DND-41 (cell line): ENCODE measurements at regions not wholly inside any gene's neighbourhood (a gene's known extent, or its start where the extent isn't known, plus 50 kb on each side); places are given as distances from the start of the nearest gene placed in this dataset.

Experiments used
- ATAC-seq: fragments of 200-7000 bp; cut with Tn5 transposase; 3 replicates; pipeline ENCODE4 v1.9.1; 2021; ENCODE audit warnings: low read depth; ENCODE audit not compliant: insufficient read depth
- DNase-seq: peaks from one replicate; pipeline ENCODE4 v3.0.0-alpha.2; 2020
- H2AFZ ChIP-seq: 2 replicates; pipeline ENCODE4 v1.6.0; 2012; ENCODE audit warnings: low read depth, low read length
- H3K27ac ChIP-seq: 2 replicates; pipeline ENCODE4 v1.5.1; 2012; ENCODE audit warnings: low read length, inconsistent platforms
- H3K27me3 ChIP-seq: fragments of 200-600 bp; sonication (generic); 2 replicates; pipeline ENCODE4 v1.6.0; 2012; ENCODE audit warnings: low read length, mild to moderate bottlenecking, inconsistent platforms; ENCODE audit not compliant: insufficient read depth, poor library complexity
- H3K36me3 ChIP-seq: 2 replicates; pipeline ENCODE4 v1.5.1; 2012; ENCODE audit warnings: low read length, inconsistent platforms; ENCODE audit not compliant: insufficient read depth
- H3K4me1 ChIP-seq: 2 replicates; pipeline ENCODE4 v1.5.1; 2012; ENCODE audit warnings: mild to moderate bottlenecking, low read length; ENCODE audit not compliant: insufficient read depth
- H3K4me2 ChIP-seq: 2 replicates; pipeline ENCODE4 v1.6.0; 2012; ENCODE audit warnings: mild to moderate bottlenecking, moderate library complexity, low read length, inconsistent platforms; ENCODE audit not compliant: insufficient read depth
- H3K4me3 ChIP-seq, 2 experiments: fragments of 200-600 bp in 1 of 2; shearing (Covaris generic) in 1 of 2; 2 replicates each; pipeline ENCODE4 v1.5.1; 2012 to 2016; ENCODE audit warnings: inconsistent platforms in 2 of 2, low read length in 2 of 2, mild to moderate bottlenecking in 2 of 2, low read depth in 1 of 2, moderate library complexity in 1 of 2
- H3K79me2 ChIP-seq: 2 replicates; pipeline ENCODE4 v1.6.0; 2012; ENCODE audit warnings: low read length, inconsistent platforms; ENCODE audit not compliant: insufficient read depth
- H3K9ac ChIP-seq: 2 replicates; pipeline ENCODE4 v1.6.0; 2012; ENCODE audit warnings: low read depth, mild to moderate bottlenecking, inconsistent platforms, low read length, moderate library complexity
- H3K9me3 ChIP-seq: 2 replicates; pipeline ENCODE4 v1.5.1; 2012; ENCODE audit warnings: low read length, moderate library complexity, mild to moderate bottlenecking, inconsistent platforms; ENCODE audit not compliant: insufficient read depth, severe bottlenecking
- H4K20me1 ChIP-seq: 2 replicates; pipeline ENCODE4 v1.6.0; 2012; ENCODE audit warnings: low read length; ENCODE audit not compliant: insufficient read depth
- CTCF ChIP-seq: IDR thresholded peaks from 2 replicates; pipeline ENCODE4 v1.5.1; 2012; ENCODE audit warnings: borderline replicate concordance, low read length, moderate library complexity, mild to moderate bottlenecking; ENCODE audit not compliant: poor library complexity, severe bottlenecking; ENCODE audit errors: extremely low read depth
- EZH2 ChIP-seq: IDR thresholded peaks from 3 replicates; pipeline ENCODE4 v1.6.1; 2012; ENCODE audit warnings: borderline replicate concordance, low read depth, mild to moderate bottlenecking, moderate library complexity, low read length, inconsistent platforms; ENCODE audit not compliant: severe bottlenecking

GRCh38 chr10:63698787-63699150 lies 177.6 kb downstream of the REEP3 start:
- no peaks in the 10 kb centered on the region for H4K20me1 ChIP-seq
- no peak overlapping the region for H3K4me3 ChIP-seq
- ATAC-seq (no peak), DNase-seq (no peak)
- H3K4me1 ChIP-seq: no peaks in the 10 kb centered on the region
- TF ChIP-seq EZH2: no peak
- TF ChIP-seq CTCF: no peak
- no peaks in the 10 kb centered on the region for H3K27me3 ChIP-seq
- no peaks in the 10 kb centered on the region for H3K79me2 ChIP-seq
- no peak overlapping the region for H3K4me2 ChIP-seq
- H3K36me3 ChIP-seq: no peaks in the 10 kb centered on the region
- no peaks in the 10 kb centered on the region for H3K9me3 ChIP-seq
- H3K27ac ChIP-seq: no peak overlapping the region
- H2AFZ ChIP-seq: no peak overlapping the region
- H3K9ac ChIP-seq: no peak overlapping the region

GRCh38 chr10:63699785-63700613 lies 178.8 kb downstream of the REEP3 start:
- H3K4me3 ChIP-seq: no peak overlapping the region
- DNase-seq: no peak
- H3K9me3 ChIP-seq: no peaks in the 10 kb centered on the region
- H3K9ac ChIP-seq: no peak overlapping the region
- H3K36me3 ChIP-seq: no peaks in the 10 kb centered on the region
- no peak overlapping the region for H3K4me2 ChIP-seq
- H3K27me3 ChIP-seq: no peaks in the 10 kb centered on the region
- no peak for TF ChIP-seq EZH2
- H3K4me1 ChIP-seq: no peaks in the 10 kb centered on the region
- no peak overlapping the region for H2AFZ ChIP-seq
- no peaks in the 10 kb centered on the region for H3K79me2 ChIP-seq
- ATAC-seq: no peak
- no peak overlapping the region for H3K27ac ChIP-seq
- H4K20me1 ChIP-seq: no peaks in the 10 kb centered on the region

GRCh38 chr10:63700631-63701156 lies 179.5 kb downstream of the REEP3 start:
- Histone ChIP-seq H3K9ac (no peak overlapping the region), H4K20me1 (no peaks in the 10 kb centered on the region), H3K79me2 (no peaks in the 10 kb centered on the region), H3K36me3 (no peaks in the 10 kb centered on the region), H3K4me3 (no peak overlapping the region), H3K27ac (no peak overlapping the region), H3K9me3 (no peaks in the 10 kb centered on the region), H3K27me3 (no peaks in the 10 kb centered on the region), H3K4me1 (no peaks in the 10 kb centered on the region), H3K4me2 (no peak overlapping the region), H2AFZ (no peak overlapping the region)
- TF ChIP-seq CTCF: no peak
- TF ChIP-seq EZH2: no peak
- DNase-seq: no peak
- ATAC-seq: no peak

- no peak overlapping the region for H3K9ac ChIP-seq
- no peak overlapping the region for H3K27ac ChIP-seq
- H3K36me3 ChIP-seq: no peaks in the 10 kb centered on the region
- no peak overlapping the region for H3K4me2 ChIP-seq
- TF ChIP-seq EZH2 (no peak), CTCF (no peak)
- H3K4me1 ChIP-seq: no peaks in the 10 kb centered on the region
- H2AFZ ChIP-seq: no peak overlapping the region
- H3K79me2 ChIP-seq: no peaks in the 10 kb centered on the region
- H3K27me3 ChIP-seq: no peaks in the 10 kb centered on the region
- DNase-seq (no peak), ATAC-seq (no peak; the same call in 2 of the 3 replicates)
- H4K20me1 ChIP-seq: no peaks in the 10 kb centered on the region
- no peak overlapping the region for H3K4me3 ChIP-seq
- H3K9me3 ChIP-seq: no peaks in the 10 kb centered on the region
These were observed 180.9 kb downstream of the REEP3 start for GRCh38 chr10:63702092-63702491.
